ENCODE measurements at regions not wholly inside any gene's neighbourhood (a gene's known extent, or its start where the extent isn't known, plus 50 kb on each side); places are given as distances from the start of the nearest gene placed in this dataset.

DNA sequence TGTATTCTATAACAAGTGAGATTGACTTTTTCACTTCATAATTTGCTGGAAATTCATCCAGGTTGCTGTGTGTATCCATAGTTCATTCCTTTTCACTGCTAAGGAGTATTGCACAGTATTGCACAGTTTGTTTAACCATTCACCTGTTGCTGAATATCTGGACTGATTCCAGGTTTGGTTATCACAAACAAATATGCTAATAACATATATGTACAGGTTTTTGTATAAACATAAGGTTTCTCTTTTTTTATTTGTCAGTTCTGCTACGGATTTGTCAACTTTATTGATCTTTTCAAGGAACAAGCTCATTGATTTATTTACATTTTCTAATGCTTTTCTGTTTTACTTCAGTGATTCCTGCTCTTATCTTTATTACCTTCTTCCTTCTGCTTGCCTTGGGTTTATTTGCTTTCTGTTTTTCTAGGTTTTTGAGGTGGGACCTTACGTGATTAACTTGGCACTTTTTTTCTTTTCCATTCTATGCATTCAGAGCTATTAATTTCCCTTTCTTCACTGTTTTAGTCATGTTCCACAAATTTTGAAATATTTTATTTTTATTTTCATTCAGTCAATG lies 117.0 kb upstream of the OGFRL1 start:
- no peak for TF ChIP-seq SIN3A (IDR thresholded peaks at IDR 0.05; ENCODE audit: borderline replicate concordance, insufficient read depth, low read length)
- no peak for TF ChIP-seq POLR2AphosphoS5 (IDR thresholded peaks at IDR 0.05; ENCODE audit: low read depth, low read length)
- no peak for TF ChIP-seq TAF1 (IDR thresholded peaks at IDR 0.05; ENCODE audit: borderline replicate concordance, insufficient read depth, low read length)
- no peak for TF ChIP-seq FOXP2 (optimal IDR thresholded peaks at IDR 0.05; ENCODE audit: borderline replicate concordance, extremely low read depth, extremely low read length, insufficient read depth)

Data from PFSK-1 (cell line).